IPS DF 4.7 (cell line): ENCODE measurements at regions not wholly inside any gene's neighbourhood (a gene's known extent, or its start where the extent isn't known, plus 50 kb on each side); places are given as distances from the start of the nearest gene placed in this dataset.

ENCODE experiments used
- DNase-seq: peaks from one replicate; pipeline ENCODE4 v3.0.0-alpha.2; 2013; ENCODE audit warnings: low spot score; ENCODE audit errors: extremely low read depth

DNA sequence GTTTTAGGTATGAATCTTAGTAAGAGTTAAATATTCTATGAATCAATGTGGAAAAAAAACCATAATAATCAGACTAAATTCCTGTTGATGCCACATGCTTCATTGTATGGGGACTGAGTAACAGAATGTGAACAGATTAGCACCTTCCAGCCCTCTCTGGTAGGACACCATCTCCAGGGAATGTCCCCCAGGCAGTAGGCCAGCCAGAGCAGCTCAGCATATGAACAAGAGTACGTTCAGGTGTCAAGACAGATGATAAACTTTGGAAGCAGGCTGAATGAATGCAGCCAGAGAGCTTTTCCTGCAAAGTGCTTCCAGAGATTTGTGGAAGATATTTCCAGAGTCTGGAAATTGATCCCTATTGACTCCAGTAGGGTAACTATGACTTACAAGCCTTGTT is 204.4 kb downstream of the RPS29 start:
- DNase-seq: no peak

GRCh38 chr14:49367696-49368095 is 218.5 kb downstream of the RPS29 start:
- no peak for DNase-seq

- DNase-seq: peak; percentile 2
Measured at GRCh38 chr14:49366416-49366815, 219.8 kb downstream of the RPS29 start.

DNA sequence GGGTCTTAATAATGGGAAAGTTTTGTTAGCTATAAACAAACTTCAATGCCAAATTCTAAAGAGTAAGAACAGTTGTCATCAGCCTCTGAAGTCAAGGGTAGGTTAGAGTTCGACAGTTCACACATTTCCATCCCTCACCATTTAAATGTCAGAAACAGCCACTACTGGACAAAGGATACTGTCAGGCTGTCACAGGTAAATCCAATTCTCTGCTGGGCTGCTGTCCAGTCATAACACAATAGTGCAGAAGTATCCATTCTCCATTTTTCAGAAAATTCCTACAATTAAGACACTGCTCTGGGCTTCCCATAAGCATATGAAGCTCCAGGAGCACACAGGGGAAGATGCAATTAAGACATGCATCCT is 221.4 kb downstream of the RPS29 start:
- no peak for DNase-seq

DNA sequence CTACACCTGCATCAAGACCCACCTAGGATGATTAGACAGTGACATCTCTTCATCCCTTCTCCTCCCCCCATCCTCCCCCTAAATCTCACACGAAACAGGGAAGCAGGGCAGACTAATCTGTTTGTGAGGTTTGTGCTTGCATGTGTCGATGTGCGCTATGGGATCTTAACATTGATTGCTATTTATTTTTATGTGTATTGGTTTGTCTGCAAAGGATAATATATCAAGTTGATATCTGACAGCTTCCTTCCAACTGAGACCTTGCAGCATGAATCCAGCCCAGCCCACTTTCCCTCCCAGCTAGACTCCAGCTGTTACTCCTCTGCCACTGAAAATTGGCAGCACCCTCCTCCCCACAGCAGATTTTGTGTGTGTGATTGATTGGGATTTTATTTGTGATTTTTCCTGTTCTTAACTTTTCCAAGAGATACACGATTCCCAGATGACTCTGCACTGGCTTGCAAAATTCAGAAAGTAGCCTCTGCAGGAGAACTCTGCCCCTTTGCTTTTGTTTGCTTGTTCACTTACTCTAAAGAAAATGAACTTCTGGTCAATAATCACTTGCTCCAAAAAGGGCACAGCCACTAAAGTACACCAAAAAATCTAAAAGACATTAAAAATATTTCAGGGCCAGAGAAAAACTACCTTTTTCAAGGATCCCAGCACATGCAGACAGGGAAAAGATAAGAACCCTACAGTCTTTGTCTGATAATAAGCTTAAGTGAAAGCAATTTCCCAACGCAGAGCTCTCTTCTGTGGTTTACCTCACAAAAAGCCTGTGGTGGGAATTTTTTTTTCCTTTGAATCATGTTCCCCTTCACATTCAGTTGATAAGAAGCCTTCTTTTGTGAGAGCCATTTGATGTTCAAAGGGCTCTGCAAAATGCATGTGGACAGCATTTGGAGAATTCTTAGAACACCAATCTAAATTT is 222.1 kb downstream of the RPS29 start:
- DNase-seq: no peak

- no peak for DNase-seq
Measured at GRCh38 chr14:49362916-49363315, 223.3 kb downstream of the RPS29 start.

- DNase-seq: no peak
Measured at GRCh38 chr14:49339130-49339529, 247.1 kb downstream of the RPS29 start.

DNA sequence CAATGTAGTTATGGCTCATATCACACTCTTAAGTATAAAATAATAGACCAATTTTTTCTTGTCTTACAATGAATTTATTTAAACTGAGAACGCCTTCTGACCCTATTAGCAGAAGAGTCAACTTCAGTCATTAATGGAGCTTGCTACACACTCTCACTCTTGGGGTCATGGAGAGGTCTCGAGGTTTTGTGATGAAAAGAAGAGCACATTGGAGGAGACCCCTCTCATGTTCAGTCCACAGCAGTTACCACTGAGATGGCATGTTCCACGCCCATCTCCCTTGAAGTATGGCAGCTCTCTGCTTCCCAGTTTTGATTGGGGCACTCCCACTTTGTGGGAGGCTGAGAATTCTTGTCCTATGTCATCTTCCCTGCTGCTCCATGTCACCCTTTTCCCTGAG is 266.4 kb downstream of the RPS29 start:
- no peak for DNase-seq

DNA sequence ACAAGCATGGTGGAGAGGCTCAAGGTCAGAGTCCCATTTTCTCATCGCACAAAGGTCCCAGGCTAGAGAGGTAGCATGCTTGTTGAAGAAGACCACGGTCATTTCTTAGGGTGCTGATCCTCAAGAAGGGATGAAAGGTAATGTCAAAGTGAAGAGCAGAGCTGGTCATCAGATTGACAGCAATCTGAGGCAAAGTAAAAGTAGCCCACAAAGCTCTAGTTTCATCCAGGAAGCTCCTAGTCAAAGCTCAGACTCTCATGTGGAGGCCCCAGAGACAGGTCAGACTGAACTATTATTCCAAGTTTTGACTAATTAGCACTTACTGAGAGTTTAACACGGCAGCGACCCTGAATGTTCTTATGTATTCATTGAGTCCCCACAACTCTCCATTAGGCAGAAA is 270.6 kb downstream of the RPS29 start:
- no peak for DNase-seq

GRCh38 chr14:49314737-49315136 is 271.4 kb downstream of the RPS29 start:
- DNase-seq: no peak

GRCh38 chr14:49313108-49313507 is 273.1 kb downstream of the RPS29 start:
- no peak for DNase-seq

GRCh38 chr14:49310298-49310697 is 275.9 kb downstream of the RPS29 start:
- DNase-seq: no peak

- DNase-seq: no peak
Measured at GRCh38 chr14:49306152-49306751, 279.9 kb downstream of the RPS29 start.

DNA sequence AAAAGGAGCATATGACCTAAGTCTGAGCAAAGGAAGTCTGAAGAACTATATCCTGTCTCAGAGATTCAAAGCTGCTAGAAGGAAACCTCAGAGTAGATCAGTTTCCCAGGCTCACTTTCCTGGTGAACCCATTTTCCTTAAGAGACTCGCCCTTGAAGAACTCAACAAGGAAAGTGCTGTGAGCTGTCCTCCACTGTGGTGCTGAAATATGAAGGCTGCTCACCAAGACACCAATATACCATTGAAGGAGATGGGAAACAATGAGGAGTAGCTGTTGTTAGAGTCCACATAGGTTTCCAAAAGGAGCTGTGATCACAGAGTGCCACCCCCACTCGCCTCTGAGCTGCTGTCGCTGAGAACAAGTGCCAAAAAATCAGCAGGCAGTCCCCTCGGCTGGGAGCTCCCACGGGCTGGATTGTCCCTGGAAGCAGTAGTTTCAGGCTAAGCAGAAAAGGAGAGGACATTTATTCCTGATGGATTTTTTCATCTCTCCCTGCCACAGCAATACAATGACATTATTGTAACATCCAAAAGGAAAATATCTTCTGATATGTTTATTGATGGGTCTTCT is 282.1 kb downstream of the RPS29 start:
- peak; percentile 14 for DNase-seq

DNA sequence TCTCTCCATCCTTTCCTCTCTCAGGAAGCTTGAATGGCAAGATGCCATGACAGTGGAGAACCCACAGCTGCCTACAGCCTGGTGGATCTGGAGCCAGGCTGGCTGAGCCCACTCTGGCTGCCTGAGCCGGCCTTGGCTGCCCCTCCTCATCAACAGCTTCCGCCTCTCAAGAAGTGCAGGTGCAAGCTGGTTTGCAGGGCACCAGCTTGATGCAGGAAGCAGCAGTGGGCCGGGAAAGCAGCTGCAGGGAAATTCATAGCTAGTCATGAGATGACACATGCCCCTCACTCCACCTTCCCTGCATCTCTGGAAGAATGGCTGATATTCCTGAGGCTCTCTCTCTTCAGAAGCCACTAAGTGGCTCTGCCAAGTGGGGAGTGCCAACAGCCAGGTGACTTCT is 289.1 kb downstream of the RPS29 start:
- DNase-seq: no peak

DNA sequence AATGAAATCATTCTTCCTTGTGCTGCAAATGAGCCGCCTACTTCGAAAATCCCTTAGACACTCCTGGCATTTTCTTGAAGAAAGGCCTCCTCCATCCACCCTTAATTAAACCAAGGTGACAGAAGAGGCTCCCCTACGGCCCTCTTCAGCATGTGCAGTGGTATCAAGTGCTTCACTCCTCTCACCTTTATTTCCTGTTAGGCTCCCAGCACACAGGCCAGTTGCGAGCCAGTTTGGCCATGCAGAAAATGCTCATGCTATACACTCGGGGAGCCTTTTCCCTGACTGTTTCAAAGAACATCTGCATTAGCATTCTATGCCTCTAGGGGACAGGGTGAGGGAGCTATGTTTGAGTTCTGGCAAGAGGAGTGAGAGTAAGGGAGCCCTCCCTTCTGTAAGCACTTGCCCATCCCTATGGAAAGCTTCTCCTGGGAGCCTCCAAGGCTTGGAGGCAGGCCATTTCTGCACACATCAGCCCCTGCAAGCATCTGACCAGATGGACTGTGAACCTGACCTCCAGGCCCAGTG is 291.5 kb downstream of the RPS29 start:
- no peak for DNase-seq

DNA sequence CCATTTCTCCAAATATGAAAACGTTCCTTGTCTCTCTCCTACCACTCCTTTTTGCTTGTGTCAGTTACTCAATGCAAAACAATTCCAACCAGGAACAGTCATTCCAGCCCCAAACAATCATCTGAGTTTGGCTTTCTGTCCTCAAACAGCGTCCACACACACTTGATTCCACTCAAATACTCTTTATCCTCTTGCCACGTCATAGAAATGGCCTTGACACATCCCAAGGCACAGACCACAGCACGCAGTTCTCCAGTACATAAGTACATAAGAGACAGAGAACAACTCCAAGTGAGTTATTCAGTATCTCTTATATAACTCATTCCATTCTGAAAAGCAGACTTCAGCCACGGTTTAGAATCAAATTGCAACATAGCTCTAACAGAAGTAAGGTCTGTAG is 299.2 kb downstream of the RPS29 start:
- no peak for DNase-seq

DNA sequence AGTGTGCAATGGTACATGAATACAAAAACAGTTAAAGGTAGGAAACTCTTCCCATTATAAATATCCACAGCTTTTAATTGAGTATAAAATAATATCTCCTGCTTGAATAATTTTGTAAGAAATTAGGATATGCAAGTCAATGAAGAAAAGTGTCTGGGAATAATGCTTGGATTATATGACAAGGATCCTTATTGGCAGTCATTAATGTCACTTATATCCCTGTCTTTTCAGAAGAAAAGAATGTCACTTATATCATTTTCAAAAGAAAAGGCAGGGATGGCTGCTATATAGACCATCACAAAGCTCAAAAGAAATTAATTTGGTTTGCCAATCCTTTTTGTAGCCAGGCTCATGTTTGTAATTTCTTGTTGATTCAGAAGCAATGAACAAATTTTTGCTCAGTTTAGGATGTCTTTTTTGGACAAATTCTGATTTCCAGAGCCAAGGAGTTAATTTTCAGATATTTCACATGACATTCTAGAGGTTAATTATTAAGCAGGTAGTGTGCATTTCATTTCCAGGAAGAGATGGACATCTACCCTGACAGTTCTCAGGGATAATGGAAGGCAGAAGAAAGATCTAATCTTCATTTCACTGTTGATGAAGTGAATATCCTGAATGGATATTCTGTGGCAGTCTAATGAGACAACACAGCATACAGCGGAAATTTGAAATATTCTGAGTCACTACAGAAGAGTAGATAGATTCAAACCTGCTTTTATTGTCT is 299.8 kb downstream of the RPS29 start:
- DNase-seq: no peak

DNA sequence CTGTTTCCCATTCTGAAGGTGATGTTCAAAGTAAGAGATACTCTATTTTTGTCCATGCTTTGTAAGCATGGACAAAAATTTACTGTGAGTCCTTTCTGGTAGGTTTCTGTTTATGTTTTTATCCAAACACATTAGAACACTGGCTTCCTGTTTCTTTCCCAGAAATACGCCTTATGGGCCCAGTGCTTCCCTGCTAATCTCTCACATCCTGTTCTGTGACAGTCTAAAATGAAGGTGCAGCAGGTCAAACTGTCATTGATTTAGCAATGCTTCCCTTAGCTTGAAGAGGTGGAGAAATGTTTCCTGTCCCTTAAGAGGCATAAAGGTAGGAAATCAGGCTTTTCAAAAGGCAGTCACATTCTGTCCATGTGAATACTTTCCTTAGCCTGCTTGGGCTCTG is 305.6 kb downstream of the RPS29 start:
- DNase-seq: no peak

GRCh38 chr14:49250517-49250916 is 335.7 kb downstream of the RPS29 start:
- no peak for DNase-seq

DNA sequence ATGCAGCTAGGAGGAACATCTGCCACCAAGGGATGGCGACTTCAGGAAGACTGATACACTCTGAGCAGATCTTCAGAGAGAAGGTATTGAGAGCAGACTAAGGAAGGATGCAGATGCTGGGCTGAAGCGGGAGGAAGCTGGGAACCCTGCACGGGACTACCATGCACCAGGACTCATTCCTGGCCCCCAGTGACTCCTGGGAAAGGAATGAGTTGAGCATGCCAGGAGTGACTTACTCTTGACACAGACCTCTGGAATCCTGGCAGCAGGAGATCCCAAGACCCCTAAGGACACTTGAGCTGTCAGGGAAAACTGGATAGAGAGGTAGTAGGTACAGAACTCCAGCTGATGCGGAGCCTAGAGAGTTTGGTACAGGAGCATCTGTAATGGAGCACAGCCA is 336.1 kb downstream of the RPS29 start:
- no peak for DNase-seq

GRCh38 chr14:49249022-49249421 is 337.2 kb downstream of the RPS29 start:
- no peak for DNase-seq
